ENCODE measurements at regions not wholly inside any gene's neighbourhood (a gene's known extent, or its start where the extent isn't known, plus 50 kb on each side); places are given as distances from the start of the nearest gene placed in this dataset.

- no peak for DNase-seq
These were observed 113.0 kb downstream of the DTHD1 start for GRCh38 chr4:36394352-36394903.

- no peak for DNase-seq
These were observed 118.4 kb downstream of the DTHD1 start for GRCh38 chr4:36399762-36400353.

GRCh38 chr4:36402008-36402758 is 120.8 kb downstream of the DTHD1 start:
- no peak for DNase-seq

- no peak for DNase-seq
These were observed 129.9 kb downstream of the DTHD1 start for GRCh38 chr4:36411338-36411737.

GRCh38 chr4:36414248-36414647 is 132.8 kb downstream of the DTHD1 start:
- no peak for DNase-seq

- DNase-seq, result no peak
These were observed 135.7 kb downstream of the DTHD1 start for GRCh38 chr4:36417146-36417545.

GRCh38 chr4:36420111-36420679 is 138.8 kb downstream of the DTHD1 start:
- no peak for DNase-seq

- no peak for DNase-seq
These were observed 141.2 kb downstream of the DTHD1 start for GRCh38 chr4:36422607-36423006.

- no peak for DNase-seq
These were observed 145.3 kb downstream of the DTHD1 start for GRCh38 chr4:36426741-36427140.

GRCh38 chr4:36427696-36428095 is 146.3 kb downstream of the DTHD1 start:
- DNase-seq, result no peak

GRCh38 chr4:36432586-36432985 is 151.2 kb downstream of the DTHD1 start:
- DNase-seq, result no peak

- no peak for DNase-seq
These were observed 158.1 kb downstream of the DTHD1 start for GRCh38 chr4:36439556-36439955.

GRCh38 chr4:36445480-36445879 is 164.1 kb downstream of the DTHD1 start:
- no peak for DNase-seq

GRCh38 chr4:36446275-36446674 is 164.9 kb downstream of the DTHD1 start:
- no peak for DNase-seq

GRCh38 chr4:36461344-36461743 is 179.9 kb downstream of the DTHD1 start:
- DNase-seq, result no peak

GRCh38 chr4:36467670-36468069 is 186.3 kb downstream of the DTHD1 start:
- no peak for DNase-seq

GRCh38 chr4:36471903-36472302 is 190.5 kb downstream of the DTHD1 start:
- DNase-seq, result no peak

- DNase-seq, result no peak
These were observed 194.7 kb downstream of the DTHD1 start for GRCh38 chr4:36476135-36476534.

GRCh38 chr4:36477861-36478260 is 196.4 kb downstream of the DTHD1 start:
- no peak for DNase-seq

- DNase-seq, result no peak
These were observed 204.5 kb downstream of the DTHD1 start for GRCh38 chr4:36485885-36486284.

- no peak for DNase-seq
These were observed 208.4 kb downstream of the DTHD1 start for GRCh38 chr4:36489798-36490197.

- no peak for DNase-seq
These were observed 210.6 kb downstream of the DTHD1 start for GRCh38 chr4:36492041-36492440.

- no peak for DNase-seq
These were observed 211.2 kb downstream of the DTHD1 start for GRCh38 chr4:36492590-36492989.

- DNase-seq, result no peak
These were observed 211.8 kb downstream of the DTHD1 start for GRCh38 chr4:36493251-36493650.
